Right lobe of liver (tissue), 6 donors: ENCODE measurements at regions not wholly inside any gene's neighbourhood (a gene's known extent, or its start where the extent isn't known, plus 50 kb on each side); places are given as distances from the start of the nearest gene placed in this dataset.

Experiments used
- ATAC-seq, 4 donors: fragments of 200-7000 bp; cut with Tn5 transposase; one replicate each; pipeline ENCODE4 v1.9.1; 2020; ENCODE audit warnings: mild to moderate bottlenecking in 4 of 4, moderate library complexity in 4 of 4
- DNase-seq, 3 donors: peaks; one replicate each; pipeline ENCODE4 v3.0.0-alpha.2; 2020
- H3K27ac ChIP-seq, 3 donors: fragments of 200-600 bp; one replicate each; pipeline ENCODE4 v1.8.0; 2022
- H3K27me3 ChIP-seq, 2 donors: fragments of 200-600 bp; one replicate each; pipeline ENCODE4 v1.8.0; 2022
- H3K36me3 ChIP-seq, 4 donors: fragments of 200-600 bp; sonication (generic) in 1 of 4; one replicate each; pipeline versions ENCODE4 v1.5.1 to v1.8.0; 2017 to 2022; ENCODE audit warnings: control low read depth in 1 of 4
- H3K4me1 ChIP-seq, 4 donors: fragments of 200-600 bp; sonication (generic) in 1 of 4; one replicate each; pipeline versions ENCODE4 v1.5.1 to v1.8.0; 2017 to 2022; ENCODE audit warnings: control low read depth in 1 of 4
- H3K4me3 ChIP-seq, 3 donors: fragments of 200-600 bp; one replicate each; pipeline ENCODE4 v1.8.0; 2022
- H3K9me3 ChIP-seq, 4 donors: fragments of 200-600 bp; sonication (generic) in 1 of 4; one replicate each; pipeline versions ENCODE4 v1.5.1 to v1.8.0; 2017 to 2022; ENCODE audit warnings: control low read depth in 1 of 4
- POLR2A ChIP-seq: fragments of 450-650 bp; IDR thresholded peaks from one replicate; pipeline ENCODE4 v1.6.1; 2017; ENCODE audit warnings: antibody characterized with exemption, mild to moderate bottlenecking
- WGBS: methylation state at CpG from one replicate; pipeline ENCODE4 v1.1.6; 2018; ENCODE audit warnings: low coverage, low lambda C conversion rate; ENCODE audit not compliant: insufficient coverage; ENCODE audit errors: missing lambda C conversion rate; 5-methylcytosine and 5-hydroxymethylcytosine counted together
- intact Hi-C, 2 donors: fragments of 100-400 bp; cut with DNase I; formaldehyde crosslinking; loops; one replicate each; pipeline versions ENCODE4 v1.11.2 to v1.14.1; 2022
- TF ChIP-seq, protein P1 (sequence below), 4 donors: fragments of 200-600 bp in 3 of 4; fragments of 450-650 bp in 1 of 4; IDR thresholded peaks; one replicate each; pipeline versions ENCODE4 v1.5.1 to v1.8.0; 2016 to 2022; ENCODE audit warnings: antibody characterized with exemption in 4 of 4, mild to moderate bottlenecking in 2 of 4
- donor health status: DM: no; HTN: yes; CAD: no.
- donor health status: DM: no; HTN: no; CAD: no.
- donor health status: DM: no; HTN: no; CAD: no.
- donor health status: DM: no; HTN: yes; CAD: no.
- donor health status: DM: no; HTN: yes; CAD: no.

DNA sequence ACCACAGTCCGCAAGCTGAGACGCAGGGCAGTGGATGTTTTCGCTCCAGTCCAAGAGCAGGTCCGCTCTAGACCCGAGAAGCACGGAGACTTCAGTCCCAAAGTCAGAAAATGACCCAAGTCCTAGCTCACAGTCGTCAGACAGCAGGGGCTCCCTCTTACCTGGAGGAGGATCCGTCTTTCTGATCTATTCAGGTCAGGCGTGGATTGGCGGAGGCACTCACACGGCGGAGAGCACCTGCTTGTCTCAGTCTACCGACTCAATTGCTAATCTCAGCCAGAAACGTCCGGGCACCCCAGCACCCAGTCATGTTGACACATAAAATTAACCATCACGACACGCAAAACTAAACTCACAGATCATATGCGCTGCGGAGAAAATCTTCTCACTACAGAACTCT is 285.3 kb upstream of the CDH4 start:
- no peak for DNase-seq
- no peak overlapping the region for H3K27ac ChIP-seq
- 67% methylated on average over 15 of the region's 19 CpGs for WGBS
- intact Hi-C loops = no loop called here
- H3K4me1 ChIP-seq = no peaks in the 10 kb centered on the region
- no peak for TF ChIP-seq POLR2A
- TF ChIP-seq, protein P1, sequence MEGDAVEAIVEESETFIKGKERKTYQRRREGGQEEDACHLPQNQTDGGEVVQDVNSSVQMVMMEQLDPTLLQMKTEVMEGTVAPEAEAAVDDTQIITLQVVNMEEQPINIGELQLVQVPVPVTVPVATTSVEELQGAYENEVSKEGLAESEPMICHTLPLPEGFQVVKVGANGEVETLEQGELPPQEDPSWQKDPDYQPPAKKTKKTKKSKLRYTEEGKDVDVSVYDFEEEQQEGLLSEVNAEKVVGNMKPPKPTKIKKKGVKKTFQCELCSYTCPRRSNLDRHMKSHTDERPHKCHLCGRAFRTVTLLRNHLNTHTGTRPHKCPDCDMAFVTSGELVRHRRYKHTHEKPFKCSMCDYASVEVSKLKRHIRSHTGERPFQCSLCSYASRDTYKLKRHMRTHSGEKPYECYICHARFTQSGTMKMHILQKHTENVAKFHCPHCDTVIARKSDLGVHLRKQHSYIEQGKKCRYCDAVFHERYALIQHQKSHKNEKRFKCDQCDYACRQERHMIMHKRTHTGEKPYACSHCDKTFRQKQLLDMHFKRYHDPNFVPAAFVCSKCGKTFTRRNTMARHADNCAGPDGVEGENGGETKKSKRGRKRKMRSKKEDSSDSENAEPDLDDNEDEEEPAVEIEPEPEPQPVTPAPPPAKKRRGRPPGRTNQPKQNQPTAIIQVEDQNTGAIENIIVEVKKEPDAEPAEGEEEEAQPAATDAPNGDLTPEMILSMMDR (IDR thresholded peaks at IDR 0.05) = no peak
- H3K36me3 ChIP-seq = no peaks in the 10 kb centered on the region
- H3K27me3 ChIP-seq = no peaks in the 10 kb centered on the region
- H3K4me3 ChIP-seq = no peak overlapping the region
- no peak for ATAC-seq
- H3K9me3 ChIP-seq = no peaks in the 10 kb centered on the region

DNA sequence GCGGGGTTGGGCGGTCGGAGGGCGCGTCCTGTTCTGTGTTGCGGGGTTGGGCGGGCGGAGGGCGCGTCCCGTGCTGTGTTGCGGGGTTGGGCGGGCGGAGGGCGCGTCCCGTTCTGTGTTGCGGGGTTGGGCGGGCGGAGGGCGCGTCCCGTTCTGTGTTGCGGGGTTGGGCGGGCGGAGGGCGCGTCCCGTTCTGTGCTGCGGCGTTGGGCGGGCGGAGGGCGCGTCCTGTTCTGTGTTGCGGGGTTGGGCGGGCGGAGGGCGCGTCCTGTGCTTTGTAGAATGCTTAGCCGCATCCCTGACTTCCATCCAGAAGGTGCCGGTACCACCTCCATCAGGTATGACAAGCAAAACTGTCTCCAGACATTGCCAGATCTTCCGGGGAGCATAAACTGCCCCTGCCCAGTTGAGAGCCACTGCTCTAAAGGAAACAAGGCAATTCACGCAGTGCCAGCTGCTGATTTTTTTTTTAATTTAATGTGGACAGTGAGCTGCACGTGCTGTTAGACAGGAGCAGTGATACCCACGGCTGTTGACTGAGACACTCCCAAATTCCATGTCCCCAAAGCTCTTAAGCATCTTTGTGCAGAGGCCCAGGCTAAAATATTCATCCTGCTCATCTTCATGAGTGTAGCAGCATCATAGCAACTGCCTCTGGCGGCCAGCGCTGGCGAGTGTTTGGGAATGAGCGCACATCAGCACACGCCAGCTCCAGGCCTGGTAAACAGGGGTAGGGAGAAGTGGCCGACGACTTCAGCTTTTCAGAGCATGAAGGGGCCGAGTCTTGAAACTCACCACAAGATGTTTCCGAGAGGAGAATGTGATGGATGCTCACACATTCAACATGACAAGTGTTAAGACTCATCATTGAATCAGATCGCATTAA is 284.4 kb upstream of the CDH4 start:
- Histone ChIP-seq H3K27me3 (no peaks in the 10 kb centered on the region), H3K36me3 (no peaks in the 10 kb centered on the region), H3K9me3 (no peaks in the 10 kb centered on the region), H3K27ac (no peak overlapping the region), H3K4me1 (no peaks in the 10 kb centered on the region), H3K4me3 (no peak overlapping the region)
- intact Hi-C loops = no loop called here
- DNase-seq = no peak
- WGBS = 66% methylated on average over 10 of the region's 56 CpGs
- no peak for ATAC-seq
- TF ChIP-seq, protein P1 (IDR thresholded peaks at IDR 0.05) = no peak
- no peak for TF ChIP-seq POLR2A

DNA sequence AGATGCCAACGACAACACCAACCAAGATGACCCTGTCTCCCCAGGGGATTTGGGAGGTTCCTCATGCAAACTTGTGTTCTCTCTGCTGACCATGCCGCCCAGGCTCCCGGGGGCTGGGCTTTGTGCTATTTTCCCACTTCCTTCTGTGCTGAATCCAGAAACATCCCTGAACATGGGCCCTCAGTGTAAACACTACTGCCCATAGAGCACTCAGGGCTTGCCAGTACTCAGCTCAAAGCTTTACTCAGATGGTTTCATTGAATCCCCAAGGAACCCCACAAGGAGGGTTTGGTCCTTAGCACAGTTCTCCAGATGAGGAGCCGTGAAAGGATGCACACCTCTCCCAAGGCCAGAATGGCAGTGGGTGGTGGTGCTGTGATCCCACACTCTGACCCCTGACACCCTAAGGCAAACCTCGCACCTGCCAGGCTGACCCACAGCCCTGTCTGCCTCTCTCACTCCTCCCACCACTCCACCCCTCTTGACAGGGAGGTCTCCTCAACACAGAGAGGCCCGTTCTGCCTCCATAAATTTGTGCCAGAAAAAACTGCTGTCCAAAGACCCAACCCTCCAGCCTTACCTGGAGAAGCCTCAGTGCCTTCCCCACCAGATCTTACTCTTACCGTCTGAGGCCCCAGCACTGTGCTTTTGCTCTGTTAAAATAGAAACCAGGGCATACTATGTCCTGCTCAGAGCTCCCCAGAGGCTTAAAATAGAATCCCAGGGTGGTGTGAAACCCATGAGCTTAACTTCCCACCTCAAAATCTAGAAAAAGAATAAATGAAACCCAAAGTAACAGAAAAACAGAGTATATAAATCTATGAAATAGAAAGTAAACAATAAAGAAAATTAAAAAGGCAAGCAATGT is 283.0 kb upstream of the CDH4 start:
- no peak for DNase-seq
- Histone ChIP-seq H3K9me3 (no peaks in the 10 kb centered on the region), H3K27me3 (no peaks in the 10 kb centered on the region), H3K4me3 (no peak overlapping the region), H3K27ac (no peak overlapping the region), H3K4me1 (no peaks in the 10 kb centered on the region), H3K36me3 (no peaks in the 10 kb centered on the region)
- no peak for ATAC-seq
- intact Hi-C loops = no loop called here
- no peak for TF ChIP-seq POLR2A
- TF ChIP-seq, protein P1 (IDR thresholded peaks at IDR 0.05) = no peak
- 39% methylated on average over 2 of the region's 7 CpGs for WGBS

DNA sequence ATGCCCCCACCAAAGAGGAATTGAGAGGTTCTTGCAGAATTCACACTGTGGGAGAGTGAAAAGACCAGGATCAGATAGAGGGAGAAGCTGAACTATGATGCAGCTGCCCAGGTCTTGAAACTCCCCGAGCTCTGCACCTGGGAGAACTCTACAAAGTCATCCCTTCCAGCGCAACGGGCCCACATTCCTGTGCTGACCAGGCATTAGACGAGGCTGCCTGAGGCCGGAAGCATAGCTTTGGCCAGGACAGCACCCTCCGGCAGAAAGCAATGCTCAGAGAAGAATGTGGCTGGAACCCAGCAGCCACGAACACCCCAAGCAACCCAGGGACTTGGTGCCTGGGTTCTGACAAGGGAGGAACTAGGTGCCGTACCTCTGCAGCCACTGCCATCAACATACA is 281.5 kb upstream of the CDH4 start:
- intact Hi-C loops = no loop called here
- no peaks in the 10 kb centered on the region for H3K4me1 ChIP-seq
- no peak for DNase-seq
- ATAC-seq = no peak
- no peaks in the 10 kb centered on the region for H3K36me3 ChIP-seq
- H3K27me3 ChIP-seq = no peaks in the 10 kb centered on the region
- WGBS = 61% methylated on average over 6 of the region's 8 CpGs
- H3K4me3 ChIP-seq = no peak overlapping the region
- H3K9me3 ChIP-seq = no peaks in the 10 kb centered on the region
- no peak overlapping the region for H3K27ac ChIP-seq
- TF ChIP-seq, protein P1 (IDR thresholded peaks at IDR 0.05) = no peak
- TF ChIP-seq POLR2A = no peak
